Hematopoietic multipotent progenitor cell treated with erythropoietin and hydrocortisone succinate and interleukin-3 and kit ligand, for 8 days (in vitro differentiated cells): ENCODE measurements at regions not wholly inside any gene's neighbourhood (a gene's known extent, or its start where the extent isn't known, plus 50 kb on each side); places are given as distances from the start of the nearest gene placed in this dataset.

Experiments
- DNase-seq: peaks from one replicate; pipeline ENCODE4 v3.0.0-alpha.2; 2015

DNA sequence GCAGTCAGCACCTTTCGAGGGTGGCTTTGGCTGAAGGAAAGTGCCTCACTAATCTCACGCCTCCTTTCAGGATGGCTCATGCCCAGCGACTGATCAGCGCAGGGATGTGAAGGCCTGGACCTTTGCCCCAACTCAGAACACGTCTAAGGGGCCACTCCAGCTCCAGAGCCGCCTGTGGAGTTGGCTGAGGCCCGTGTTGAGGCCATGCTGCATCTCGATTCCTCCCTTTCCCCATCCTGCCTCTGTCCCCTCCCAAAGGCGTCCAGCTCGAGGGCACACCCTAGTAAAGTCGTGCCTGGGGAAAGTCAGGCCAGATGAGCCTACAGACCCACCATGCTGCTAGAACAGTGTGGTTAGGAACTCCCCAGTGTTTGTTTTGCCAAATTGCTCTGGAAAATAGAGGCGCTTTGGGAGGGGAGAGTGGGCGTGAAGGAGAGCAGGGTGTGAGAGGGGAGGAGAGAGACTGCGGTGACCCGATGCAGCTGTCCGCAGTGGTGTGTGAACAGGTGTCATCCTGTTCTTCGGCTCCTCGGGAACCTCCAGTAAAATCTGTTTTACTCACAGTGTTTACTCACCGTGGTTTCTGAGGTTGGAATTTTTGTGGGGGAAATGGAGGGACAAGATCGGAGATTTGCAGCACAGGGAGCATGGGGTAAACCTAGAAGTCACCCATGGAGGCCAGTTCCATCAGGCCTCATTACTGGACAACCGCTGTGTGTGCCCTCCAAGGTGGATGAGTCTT, 85.0 kb upstream of the PMEPA1 start:
- no peak for DNase-seq

GRCh38 chr20:57794036-57794435, 84.2 kb upstream of the PMEPA1 start:
- no peak for DNase-seq

DNA sequence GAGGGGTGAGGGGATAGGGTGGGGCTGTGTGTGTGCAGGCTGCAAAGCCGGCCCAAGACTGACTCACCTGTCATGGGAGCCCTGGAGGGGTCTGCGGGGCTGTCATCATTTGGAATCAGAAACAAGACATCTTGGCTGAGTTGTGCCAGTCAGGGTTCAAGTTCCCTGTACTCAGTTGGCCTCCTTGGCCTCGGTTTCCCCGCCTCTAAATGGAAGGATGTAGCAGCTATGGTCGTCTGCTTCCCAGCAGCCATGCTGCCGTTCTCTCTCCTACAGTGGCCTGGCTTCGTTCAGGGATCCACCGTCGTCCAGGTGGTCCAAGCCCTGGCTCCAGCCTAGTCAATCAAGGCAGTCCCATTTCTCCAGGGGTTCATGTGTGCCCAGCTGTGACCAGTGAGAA, 83.6 kb upstream of the PMEPA1 start:
- no peak for DNase-seq

DNA sequence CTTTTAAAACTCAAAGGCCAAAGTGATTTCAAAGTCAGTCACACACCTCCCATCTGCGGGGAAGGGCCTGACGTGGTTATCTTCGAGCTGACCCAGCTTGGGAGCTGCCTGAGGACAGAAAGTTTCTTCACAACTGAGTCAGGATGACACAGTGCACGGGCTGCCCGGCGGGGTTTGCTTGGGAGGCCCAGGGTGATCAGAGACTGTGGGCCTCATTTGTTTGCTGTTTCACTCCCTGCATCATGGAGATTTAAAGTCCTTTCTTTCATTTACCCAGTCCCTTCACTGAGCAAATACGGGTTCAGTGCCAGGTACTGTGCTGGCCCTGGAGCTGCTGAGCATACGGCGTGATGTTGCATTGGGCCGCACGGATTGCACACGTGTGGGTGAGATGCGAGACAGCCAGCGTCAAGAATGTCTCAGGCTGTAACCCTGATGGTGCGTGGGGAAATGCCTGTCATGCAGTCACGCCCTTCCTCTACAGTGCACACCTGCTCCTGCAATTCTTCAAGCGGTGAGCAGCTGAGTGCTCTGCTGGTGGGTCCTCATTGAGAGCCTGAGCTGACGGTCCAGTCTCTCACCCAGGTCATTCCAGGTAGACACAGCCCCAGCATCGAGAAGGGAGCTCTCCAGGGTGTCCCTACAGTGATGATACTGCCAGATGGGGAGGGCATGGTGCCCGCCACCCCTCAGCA, 82.7 kb upstream of the PMEPA1 start:
- no peak for DNase-seq

DNA sequence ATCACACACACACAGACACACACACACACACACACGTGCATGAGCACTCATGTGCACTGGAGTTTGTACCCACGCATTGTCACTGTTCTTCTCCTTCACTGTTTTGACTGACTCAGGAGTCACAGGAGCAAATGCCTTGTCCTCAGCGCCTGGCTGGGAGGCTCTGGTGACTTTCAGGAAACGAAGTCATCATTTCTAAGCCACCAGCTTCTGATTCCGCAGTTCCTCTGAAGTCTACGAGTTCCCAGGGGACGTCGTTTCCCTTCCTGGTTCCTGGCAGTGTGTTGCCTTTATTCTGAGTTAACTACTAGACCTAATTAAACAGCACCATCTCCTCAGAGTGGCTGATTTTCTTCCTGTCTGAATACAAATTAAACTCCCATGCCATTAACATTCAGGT, 82.2 kb upstream of the PMEPA1 start:
- DNase-seq: no peak

DNA sequence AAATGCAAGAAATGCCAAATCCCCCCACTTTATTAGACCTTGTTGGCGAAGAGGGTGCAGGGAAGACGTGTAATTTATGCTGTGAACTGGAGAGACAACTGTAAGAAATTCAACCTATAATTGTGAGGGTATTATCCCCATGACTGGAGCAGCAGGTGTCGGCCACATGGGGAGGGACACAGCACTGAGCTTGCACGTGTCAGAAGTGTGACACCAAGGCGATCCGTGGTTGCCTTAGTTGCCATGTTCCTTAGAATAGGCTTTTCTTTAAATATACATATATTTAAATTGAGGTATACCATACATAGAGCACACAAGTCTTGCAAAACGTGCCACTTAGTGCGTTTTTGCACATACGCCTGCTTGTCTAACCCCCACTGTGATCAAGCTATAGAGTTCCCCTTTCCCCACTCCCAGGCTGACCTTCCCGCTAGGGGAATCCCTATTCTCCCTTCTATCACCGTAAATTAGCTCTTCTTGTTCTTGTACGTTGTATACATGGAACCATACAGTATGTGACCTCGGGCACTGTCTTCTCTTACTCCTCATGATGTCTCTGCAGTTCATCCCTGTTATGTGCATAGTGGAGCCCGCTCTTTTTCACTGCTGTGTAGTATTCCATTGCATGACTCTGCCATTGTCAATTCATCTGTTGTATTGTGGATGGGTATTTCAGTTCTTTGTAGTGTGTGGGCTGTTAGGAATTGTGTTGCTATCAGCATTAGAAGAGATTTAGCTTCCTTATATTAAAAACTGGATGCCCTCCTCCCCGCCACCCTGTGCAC, 81.6 kb upstream of the PMEPA1 start:
- no peak for DNase-seq

DNA sequence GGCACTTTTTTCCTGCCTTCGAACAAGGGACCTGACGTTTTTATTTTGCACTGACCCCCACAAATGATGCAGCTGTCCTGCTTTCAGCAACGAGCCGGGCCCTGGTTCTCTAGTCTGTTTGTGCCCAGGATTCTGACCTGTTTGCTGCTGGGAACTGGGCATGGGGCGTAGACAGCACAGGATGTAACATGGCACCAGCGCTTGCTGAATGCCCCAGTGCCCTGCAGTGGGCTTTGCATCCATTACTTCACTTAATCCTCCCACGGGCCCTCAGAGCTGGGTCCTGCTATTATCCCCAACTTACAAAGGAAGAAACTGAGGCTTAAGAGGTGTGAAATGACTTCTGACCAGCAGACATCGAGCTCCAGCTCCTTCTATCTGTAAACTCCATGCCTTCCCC, 80.4 kb upstream of the PMEPA1 start:
- no peak for DNase-seq

DNA sequence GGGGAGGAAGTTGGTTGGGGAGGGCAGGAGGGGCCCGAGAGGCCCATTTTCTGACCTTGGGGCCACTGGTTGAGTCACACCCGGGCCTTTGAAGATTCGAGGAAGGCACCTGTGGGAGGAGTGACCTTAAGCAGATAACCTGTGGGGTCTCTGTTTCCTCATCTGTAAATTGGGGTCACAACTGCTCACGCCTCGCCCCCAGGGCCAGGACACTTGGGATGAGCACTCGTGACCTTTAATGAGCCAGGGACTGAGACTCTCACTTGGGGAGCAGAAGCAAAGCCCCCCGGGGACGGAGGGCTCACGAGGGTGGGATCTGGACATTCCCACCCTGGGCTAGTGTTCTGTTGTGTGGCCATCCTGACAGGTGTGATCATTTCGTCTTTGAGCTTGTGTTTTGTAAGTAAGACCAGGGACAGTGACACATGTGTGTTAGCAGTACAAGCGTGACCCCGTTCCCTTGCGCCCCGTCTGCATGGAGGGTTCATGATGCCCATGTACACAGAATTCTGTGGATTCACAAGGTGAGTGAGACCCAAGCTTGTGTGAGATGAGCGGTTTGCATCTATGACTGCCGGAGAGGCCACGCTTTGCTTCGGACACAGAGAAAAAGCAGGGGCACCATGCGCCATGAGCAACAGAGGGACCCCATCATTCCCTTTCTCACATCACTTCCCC, 79.3 kb upstream of the PMEPA1 start:
- no peak for DNase-seq

GRCh38 chr20:57787990-57788781, 78.4 kb upstream of the PMEPA1 start:
- no peak for DNase-seq

DNA sequence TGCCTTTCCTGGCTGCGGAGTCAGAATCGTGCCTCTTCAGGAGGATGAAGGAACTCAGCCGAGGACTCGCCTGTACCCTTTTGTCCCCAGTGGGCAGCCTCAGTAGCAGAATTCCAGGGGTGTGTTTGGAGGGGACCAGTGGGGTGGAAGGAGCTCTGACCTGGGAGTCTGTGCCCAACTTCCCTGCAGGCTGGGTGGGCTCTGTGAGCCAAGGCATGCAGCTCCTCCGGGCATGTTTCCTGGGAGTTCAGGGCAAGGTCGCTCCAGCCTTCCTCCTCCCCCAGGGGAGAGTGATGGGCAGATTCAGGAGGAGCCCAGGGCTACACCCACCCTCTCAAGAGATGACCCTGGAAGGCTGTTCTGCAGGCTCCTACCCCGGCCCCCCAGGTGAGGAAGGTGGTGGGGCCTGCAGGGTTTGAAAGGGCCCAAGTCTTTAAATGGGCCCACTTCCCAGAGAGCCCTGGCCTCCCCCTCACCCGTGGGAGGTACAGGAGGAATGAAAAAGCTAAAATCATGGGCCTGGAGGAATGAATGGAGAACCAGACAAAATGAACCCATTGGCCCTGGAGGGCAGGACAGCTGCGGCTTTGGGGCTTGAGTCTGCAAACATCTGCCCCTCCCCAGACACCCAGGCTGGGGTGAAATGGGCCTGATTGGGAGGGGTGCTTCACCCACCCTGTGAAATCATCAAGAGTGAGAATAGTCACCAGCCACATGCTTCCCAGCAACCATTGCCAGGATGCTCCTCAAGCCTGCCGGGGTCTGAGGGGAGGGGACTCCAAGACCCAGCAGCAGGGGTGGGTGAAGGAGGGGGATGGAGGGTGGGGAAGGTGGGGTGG, 77.6 kb upstream of the PMEPA1 start:
- no peak for DNase-seq

GRCh38 chr20:57786304-57786932, 76.6 kb upstream of the PMEPA1 start:
- no peak for DNase-seq

- no peak for DNase-seq
These were observed 75.9 kb upstream of the PMEPA1 start for GRCh38 chr20:57785720-57786119.

DNA sequence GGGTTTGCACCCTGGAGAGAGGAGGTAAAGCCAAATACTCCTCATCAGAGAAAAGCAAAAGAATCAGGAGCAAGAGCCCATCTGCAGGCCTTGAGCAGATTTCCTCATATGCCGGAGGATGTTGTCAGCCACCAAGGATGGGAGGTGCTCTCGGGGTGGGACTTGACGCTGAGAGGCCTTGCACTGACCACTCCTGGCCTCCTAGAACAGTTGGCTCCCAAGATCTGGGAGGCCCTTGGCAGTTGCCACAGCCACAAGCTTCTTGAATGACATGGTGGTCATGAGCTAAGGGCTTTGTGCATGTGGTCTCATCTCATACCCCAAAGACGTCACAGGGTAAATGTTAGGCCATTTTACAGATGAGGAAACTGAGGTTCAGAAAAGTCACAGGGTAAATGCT, 75.2 kb upstream of the PMEPA1 start:
- DNase-seq: no peak

DNA sequence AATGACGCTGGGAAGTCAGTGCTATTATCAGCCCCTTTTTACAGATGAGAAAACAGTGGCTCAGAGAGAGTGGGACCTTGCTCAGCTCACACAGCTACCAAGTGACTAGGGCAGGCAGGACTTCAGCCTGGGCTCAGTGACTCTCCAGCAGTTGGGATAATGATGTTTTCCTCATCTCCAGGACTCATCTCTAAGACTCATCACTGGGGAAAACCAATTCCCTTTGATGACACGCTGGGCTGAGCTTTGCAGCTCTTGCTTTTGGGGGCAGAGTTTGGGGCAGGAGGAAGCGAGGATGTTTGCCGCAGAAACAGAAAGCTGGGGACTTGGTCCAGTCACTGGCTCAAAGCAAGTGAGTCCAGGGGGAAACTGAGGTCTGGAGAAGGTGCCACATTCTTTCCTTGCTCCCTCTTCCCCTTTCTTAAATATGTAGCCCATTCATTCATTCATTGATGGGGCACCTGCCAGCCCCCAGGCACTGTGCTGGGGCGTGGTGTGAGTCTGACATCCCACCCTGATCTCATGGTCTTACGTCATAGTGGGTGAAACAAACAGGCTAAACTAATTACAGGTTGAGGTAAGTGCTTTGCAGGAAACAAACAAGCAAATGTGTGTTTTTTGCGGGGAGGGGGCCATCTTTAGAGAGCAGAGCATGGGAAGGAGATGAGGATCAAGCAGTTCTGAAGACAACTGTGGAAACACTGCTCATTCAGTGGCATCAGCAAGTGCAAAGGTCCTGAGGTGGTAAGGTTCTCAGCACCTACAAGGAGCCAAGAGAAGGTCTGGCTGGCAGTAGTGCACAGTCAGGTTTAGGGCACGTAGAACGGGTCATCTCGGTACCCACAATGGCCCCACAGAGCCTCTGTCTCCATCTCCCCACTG, 74.4 kb upstream of the PMEPA1 start:
- DNase-seq: no peak

DNA sequence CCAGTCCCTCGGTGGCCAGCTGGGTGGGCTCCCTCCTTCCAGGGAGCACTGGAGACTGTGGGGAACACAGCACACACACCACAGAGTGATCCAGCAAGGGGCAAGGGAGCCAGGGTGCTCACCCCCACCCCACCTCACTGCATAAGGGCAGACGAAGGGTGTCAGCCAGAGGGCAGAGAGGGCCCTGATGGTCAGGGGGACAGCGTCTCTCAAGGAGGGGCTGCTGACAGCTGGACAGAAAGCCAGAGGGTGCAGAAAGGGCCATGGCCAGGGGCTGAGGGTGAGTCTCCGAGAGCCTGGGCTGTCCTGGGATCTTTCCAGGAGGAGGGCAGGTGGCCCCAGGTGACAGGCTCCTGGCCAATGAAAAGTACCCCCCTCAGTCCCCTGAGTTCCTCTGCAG, 73.4 kb upstream of the PMEPA1 start:
- DNase-seq: no peak

- no peak for DNase-seq
These were observed 72.8 kb upstream of the PMEPA1 start for GRCh38 chr20:57782631-57783041.

- DNase-seq: no peak
These were observed 72.1 kb upstream of the PMEPA1 start for GRCh38 chr20:57781901-57782300.

DNA sequence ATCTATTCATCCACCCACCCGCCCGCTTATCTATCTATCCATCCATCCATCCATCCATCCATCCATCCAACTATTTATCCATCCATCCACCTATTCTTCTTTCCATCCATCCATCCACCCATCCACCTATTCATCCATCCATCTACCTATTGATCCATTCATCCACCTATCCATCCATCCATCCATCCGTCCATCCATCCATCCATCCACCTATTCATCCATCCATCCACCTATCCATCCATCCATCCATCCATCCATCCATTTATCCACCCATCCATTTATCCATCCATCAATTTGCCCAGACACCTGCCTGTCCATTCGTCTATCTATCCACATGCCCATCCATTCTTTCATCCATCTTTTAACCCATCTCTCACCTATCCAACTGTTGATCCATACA, 71.1 kb upstream of the PMEPA1 start:
- DNase-seq: no peak

GRCh38 chr20:57780398-57780797, 70.6 kb upstream of the PMEPA1 start:
- DNase-seq: no peak

GRCh38 chr20:57779401-57780003, 69.7 kb upstream of the PMEPA1 start:
- no peak for DNase-seq
